ENCODE measurements at regions not wholly inside any gene's neighbourhood (a gene's known extent, or its start where the extent isn't known, plus 50 kb on each side); places are given as distances from the start of the nearest gene placed in this dataset.
"Not testable (repeated sequence)": the region's sequence is repeated elsewhere in the genome, so short reads cannot be mapped to it uniquely, and the experiment has no call there.

DNA sequence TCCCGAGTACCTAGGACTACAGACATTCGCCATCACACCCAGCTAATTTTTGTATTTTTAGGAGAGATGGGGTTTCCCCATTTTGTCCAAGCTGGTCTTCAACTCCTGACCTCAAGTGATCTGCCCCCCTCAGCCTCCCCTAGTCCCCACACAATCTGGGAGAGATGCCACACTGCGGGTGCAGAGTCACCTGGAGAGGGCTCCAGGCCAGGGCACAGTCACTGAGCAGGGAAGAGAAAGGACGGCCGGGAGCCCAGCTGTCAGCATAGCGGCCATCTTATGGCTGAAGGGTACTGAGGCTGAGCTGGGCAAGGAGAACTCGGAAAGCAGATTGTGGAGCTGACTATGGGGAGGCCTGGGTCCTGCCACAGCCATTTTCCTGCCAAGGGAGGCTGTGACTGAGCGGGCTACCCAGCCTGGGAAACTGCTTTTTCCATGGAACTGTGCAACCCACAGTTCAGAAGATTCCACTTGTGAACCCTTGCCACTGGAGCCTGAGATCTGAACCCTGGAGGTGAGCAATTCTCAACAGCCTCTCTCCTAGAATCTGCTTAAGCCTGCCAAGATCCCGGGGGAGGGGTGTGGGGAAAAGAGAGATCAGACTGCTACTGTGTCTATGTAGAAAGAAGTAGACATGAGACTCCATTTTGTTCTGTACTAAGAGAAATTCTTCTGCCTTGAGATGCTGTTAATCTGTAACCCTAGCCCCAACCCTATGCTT is 109.2 kb downstream of the ZNF486 start:
- no peak for TF ChIP-seq CTCF (IDR thresholded peaks at IDR 0.05)
- WGBS, 2 donors = 84 to 86% methylated on average over 9 of the region's 9 CpGs
- H3K27me3 ChIP-seq = peaks cover 0 to 9% (median 0%) of the 10 kb centered on the region in 7 donors
- H3K4me3 ChIP-seq = no peak overlapping the region
- DNase-seq (no peak), ATAC-seq (no peak)
- H3K9me3 ChIP-seq = peaks cover 0 to 4% (median 0%) of the 10 kb centered on the region in 11 donors
- no peak overlapping the region for H3K27ac ChIP-seq
- no peaks in the 10 kb centered on the region for H3K36me3 ChIP-seq
- intact Hi-C loops (cut with DNase I) = loop anchor here in 2 of 10 donors (5.0 to 10.0 kb wide), 2 partner anchors 279 to 281 kb away; no protein-coding TSS in a partner anchor
- no peaks in the 10 kb centered on the region for H3K4me1 ChIP-seq

DNA sequence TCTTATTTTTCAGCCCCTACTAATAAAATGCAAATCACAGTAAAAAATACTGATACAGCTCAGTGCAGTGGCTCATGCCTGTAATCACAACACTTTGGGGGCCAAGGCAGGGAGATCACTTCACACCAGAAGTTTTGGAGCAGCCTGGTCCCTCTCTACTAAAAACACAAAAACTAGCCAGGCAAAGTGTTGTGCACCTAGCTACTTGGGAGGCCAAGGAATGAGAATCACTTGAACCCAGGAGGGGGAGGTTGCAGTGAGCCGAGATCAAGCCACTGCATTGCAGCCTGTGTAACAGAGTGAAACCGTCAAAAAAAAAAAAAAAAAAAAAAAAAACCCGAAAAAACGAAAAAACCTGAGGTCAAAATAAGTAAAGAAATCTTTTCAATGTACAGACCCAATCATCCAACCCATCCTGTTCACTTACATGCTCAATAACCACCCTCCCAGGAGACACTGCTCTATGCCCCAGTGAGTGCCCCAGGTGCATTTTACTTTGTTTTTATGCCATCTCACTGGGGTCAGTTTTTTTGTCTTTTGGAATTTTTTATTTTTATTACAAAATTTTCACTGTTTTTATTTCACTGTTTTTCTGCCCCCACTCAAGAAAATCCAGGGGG is 107.0 kb downstream of the ZNF486 start:
- no peak for TF ChIP-seq CTCF (IDR thresholded peaks at IDR 0.05)
- DNase-seq (no peak), ATAC-seq (no peak)
- no peak overlapping the region for H3K4me3 ChIP-seq
- peaks cover 0 to 4% (median 0%) of the 10 kb centered on the region in 11 donors for H3K9me3 ChIP-seq
- WGBS, 2 donors = 60 to 72% methylated on average over 4 of the region's 4 CpGs
- peaks cover 0 to 11% (median 0%) of the 10 kb centered on the region in 7 donors for H3K27me3 ChIP-seq
- no peaks in the 10 kb centered on the region for H3K4me1 ChIP-seq
- no peaks in the 10 kb centered on the region for H3K36me3 ChIP-seq
- no peak overlapping the region for H3K27ac ChIP-seq
- intact Hi-C loops (cut with DNase I) = loop anchor here in 1 of 10 donors (10.0 kb wide), 1 partner anchor 279 kb away; no protein-coding TSS in a partner anchor

DNA sequence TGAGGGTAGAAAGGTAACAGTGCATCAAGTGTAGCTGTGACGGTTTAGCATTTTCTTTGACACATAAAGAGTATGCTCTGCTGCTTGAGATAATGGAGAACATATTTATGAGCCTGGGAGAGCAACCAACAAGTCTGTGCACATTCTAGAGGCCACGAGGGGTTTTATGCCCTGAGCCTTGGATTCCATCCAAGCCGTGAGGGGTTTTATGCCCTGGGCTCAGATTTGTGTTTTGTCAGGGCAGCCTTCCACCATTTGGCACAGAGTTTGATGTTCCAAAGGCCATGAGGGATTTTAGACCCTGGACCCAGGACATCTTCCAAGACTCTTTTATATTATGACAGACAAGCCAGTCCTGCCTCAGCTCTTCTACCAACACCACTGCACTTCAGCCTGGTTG is 106.4 kb downstream of the ZNF486 start:
- no peaks in the 10 kb centered on the region for H3K4me1 ChIP-seq
- no peak for DNase-seq
- H3K27me3 ChIP-seq = peaks cover 0 to 11% (median 0%) of the 10 kb centered on the region in 7 donors
- intact Hi-C loops (cut with DNase I) = loop anchor here in 1 of 10 donors (10.0 kb wide), 1 partner anchor 279 kb away; no protein-coding TSS in a partner anchor
- no peaks in the 10 kb centered on the region for H3K36me3 ChIP-seq
- H3K9me3 ChIP-seq = peaks cover 0 to 2% (median 0%) of the 10 kb centered on the region in 11 donors
- ATAC-seq = no peak
- WGBS, 2 donors = 52 to 76% methylated on average over 3 of the region's 3 CpGs
- no peak overlapping the region for H3K4me3 ChIP-seq
- TF ChIP-seq CTCF (IDR thresholded peaks at IDR 0.05) = no peak
- H3K27ac ChIP-seq = no peak overlapping the region

- not testable (repeated sequence) for H3K36me3 ChIP-seq, H3K9me3 ChIP-seq, H3K4me1 ChIP-seq, H3K4me3 ChIP-seq, H3K27ac ChIP-seq, DNase-seq, ATAC-seq
- intact Hi-C loops (cut with DNase I) = loop anchor here in 1 of 10 donors (10.0 kb wide), 1 partner anchor 278 kb away; no protein-coding TSS in a partner anchor
- peaks cover 0 to 11% (median 0%) of the 10 kb centered on the region in 7 donors for H3K27me3 ChIP-seq
- 79 to 86% methylated on average over 8 of the region's 8 CpGs for WGBS, 2 donors
Measured at GRCh38 chr19:20272627-20273010, 105.6 kb downstream of the ZNF486 start.

DNA sequence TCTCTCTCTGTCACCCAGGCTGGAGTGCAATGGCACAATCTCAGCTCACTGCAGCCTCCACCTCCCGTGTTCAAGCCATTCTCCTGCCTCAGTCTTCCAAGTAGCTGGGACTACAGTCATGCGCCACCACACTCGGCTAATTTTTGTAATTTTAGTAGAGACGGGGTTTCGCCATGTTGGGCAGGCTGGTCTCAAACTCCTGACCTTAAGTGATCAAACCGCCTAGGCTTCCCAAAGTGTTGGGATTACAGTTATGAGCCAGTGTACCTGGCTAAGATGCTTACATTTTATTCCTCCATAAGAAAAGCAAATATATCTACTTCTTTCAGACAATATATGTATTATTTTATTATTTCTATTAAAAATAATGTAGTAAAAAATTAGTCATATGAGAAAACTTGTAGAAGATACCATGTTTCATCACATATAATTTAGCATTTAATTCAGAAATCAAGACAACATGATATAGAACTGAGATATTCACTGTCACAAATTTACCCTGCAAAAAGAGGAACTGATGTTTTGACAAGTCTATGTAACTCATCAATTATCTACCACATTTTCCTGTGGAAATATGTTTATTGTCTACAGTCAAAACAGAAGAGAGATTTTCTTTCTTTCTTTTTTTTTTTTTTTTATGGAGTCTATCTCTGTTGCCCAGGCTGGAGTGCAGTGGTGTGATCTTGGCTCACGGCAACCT is 105.1 kb downstream of the ZNF486 start:
- peaks cover 0 to 11% (median 0%) of the 10 kb centered on the region in 7 donors for H3K27me3 ChIP-seq
- DNase-seq, H3K4me3 ChIP-seq, ATAC-seq, H3K36me3 ChIP-seq, H3K9me3 ChIP-seq, H3K4me1 ChIP-seq, H3K27ac ChIP-seq: not testable (repeated sequence)
- intact Hi-C loops (cut with DNase I) = loop anchor here in 1 of 10 donors (10.0 kb wide), 1 partner anchor 277 kb away; no protein-coding TSS in a partner anchor
- WGBS, 2 donors = 93% methylated on average over 7 of the region's 7 CpGs

Measured in heart right ventricle (tissue), 16 donors.